ENCODE measurements at regions not wholly inside any gene's neighbourhood (a gene's known extent, or its start where the extent isn't known, plus 50 kb on each side); places are given as distances from the start of the nearest gene placed in this dataset.

- no peak for DNase-seq (ENCODE audit: low spot score)
Measured at GRCh38 chr14:89629383-89629782, 212.3 kb upstream of the FOXN3 start.

DNA sequence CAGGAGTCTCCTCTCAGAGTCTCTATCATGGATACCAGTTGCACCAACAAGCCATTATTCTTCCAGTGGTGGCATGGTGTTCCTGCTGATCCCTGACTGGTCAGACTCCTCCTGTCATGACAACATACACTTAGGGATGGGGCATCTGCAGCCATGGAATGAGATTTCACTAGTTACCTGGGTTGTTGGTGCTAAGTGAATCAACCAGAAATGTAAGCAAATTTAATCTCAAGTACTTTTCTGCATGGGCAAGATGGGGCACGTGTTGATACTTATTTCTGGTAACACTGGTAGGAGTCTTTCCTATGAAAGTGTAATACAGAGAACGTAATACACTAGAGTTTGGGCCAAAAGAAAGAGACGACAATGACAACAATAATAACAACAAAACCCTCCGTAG, 211.5 kb upstream of the FOXN3 start:
- DNase-seq (ENCODE audit: low spot score) = no peak

DNA sequence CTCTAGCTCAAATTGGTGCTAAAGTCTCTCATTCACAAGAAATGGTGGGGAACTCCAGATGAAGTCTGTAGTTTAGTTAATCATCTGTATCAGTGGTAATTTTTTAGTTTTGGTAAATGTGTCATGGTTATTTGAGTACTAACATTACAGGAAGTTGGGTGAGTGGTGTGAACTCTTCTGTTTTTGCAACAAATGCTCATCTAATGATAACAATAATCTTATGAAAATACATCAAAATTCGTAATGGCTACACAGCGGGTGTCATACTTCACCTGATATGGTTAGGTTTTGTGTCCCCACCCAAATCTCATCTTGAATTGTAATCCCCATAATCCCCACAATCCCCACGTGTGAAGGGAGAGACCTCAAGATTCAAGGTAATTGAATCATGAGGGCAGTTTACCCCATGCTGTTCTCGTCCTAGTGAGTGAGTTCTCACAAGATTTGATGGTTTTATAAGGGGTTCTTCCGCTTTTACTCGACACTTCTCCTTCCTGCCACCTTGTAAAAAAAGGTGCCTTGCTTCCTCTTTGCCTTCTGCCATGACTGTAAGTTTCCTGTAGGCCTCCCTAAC, 209.3 kb upstream of the FOXN3 start:
- DNase-seq (ENCODE audit: low spot score) = no peak

- DNase-seq (ENCODE audit: low spot score) = no peak
Measured at GRCh38 chr14:89625731-89626232, 208.7 kb upstream of the FOXN3 start.

DNA sequence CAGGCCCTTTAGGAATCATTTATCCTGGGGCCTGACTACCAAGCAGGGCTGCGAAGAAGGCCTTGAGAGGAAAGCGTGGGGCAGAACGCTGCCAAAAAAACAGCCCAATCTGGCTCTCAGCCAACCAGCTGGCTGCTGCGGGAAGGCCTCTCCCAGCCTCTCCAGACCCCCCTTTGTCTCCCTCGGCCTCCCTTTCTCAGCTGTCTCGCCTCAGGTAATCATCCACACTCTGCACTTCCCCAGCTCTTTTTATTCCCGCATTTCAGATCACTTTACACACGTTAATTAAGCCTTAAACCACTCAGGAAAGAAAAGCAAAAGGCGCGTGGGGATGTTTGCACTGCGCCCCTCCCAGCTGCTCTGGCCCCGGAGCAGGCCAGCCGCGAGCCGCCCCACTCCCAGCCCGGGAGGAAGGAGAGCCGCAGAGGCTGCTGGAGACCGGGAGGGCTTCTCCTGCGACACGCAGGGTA, 208.2 kb upstream of the FOXN3 start:
- peak; percentile 32 for DNase-seq (ENCODE audit: low spot score)

DNA sequence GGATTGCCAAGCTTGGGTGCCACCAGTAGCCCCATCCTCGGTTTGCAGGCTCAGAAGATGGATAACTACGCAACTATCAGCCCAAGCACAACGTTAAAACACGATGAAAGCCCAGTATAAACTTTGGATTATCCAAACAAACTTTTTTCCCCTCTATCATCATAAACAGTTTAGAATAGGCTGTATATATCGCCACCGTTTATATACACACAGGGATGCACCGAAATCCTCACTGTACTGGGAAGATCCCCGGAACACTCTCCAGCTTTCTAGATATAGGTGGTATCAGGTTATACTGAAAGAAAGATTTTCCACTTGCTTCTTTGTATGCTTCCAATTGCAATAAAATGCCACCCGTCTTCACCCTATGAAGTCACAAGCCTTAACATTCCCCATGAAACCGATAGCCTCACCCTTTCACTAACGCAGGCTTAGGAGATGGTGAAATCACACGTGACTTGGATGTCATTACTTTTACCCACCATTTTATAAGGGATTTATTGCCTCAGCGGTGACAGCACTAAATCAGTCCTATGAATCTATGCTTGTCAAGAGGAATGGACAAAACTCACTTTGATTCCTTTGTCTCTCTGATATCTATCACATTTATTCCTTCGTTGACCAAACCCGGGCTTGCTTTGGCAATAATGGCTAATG, 207.6 kb upstream of the FOXN3 start:
- no peak for DNase-seq (ENCODE audit: low spot score)

GRCh38 chr14:89621791-89622638, 205.0 kb upstream of the FOXN3 start:
- no peak for DNase-seq (ENCODE audit: low spot score)

GRCh38 chr14:89621009-89621421, 204.0 kb upstream of the FOXN3 start:
- DNase-seq (ENCODE audit: low spot score) = no peak

DNA sequence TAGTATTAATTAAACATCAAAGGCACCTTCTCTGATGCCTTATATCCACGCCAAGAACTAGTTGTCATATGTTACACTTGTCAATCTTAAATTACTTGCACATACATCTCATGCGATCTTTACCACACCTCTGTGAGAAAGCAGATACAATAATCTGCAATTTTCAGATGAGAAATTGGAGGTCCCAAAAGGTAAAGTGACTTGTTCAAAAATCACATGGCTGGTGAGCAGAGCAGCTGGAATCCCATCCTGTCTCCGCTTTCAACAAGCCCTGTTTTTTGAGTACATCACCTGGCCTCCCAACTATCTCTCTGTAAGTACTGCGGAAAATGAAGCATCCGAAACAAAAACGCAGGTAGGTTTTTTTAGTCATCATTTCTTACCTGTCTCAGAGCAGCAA, 203.4 kb upstream of the FOXN3 start:
- DNase-seq (ENCODE audit: low spot score) = no peak

GRCh38 chr14:89619596-89619995, 202.6 kb upstream of the FOXN3 start:
- no peak for DNase-seq (ENCODE audit: low spot score)

GRCh38 chr14:89618811-89619551, 201.9 kb upstream of the FOXN3 start:
- peak; percentile 58 for DNase-seq (ENCODE audit: low spot score)

- no peak for DNase-seq (ENCODE audit: low spot score)
Measured at GRCh38 chr14:89618330-89618708, 201.3 kb upstream of the FOXN3 start.

DNA sequence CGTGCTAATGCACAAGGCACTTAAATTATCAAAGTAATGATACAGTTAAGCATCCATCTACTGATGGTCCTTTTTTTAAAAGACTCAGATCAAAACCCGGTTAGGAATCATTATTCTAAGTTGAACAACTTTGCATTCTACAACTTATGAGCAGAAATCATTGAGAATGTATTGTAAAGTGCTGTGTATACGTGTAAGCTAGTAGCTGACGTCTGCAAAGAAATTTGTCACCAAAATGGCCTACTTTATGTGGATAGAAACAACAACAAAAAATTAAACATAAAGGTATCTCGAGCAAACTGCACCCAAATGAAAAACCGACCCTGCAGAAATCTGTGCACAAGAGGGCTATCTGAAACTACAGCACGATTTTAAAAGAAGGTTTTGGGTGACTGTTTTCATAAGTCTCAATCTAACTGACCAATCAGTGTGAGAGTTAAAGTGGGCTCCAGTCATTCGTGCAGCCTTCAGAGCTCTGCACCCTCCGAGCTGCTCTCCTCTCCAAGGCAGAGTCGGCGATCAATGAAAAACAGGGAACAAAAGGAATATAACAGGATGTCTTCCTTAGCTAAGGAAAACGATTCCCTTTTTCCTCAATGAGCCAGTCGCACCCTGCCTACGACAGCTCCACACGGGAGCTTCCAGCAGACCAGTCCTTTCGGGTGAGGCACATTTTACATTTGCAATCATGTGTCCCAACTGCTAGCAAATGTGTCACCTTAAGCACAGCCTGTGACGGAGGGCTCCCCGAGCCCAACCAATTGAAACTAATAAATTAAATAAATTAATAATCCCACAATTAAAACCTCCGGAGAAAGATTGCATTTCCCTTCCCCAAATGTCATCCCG, 200.7 kb upstream of the FOXN3 start:
- DNase-seq (ENCODE audit: low spot score) = peak; percentile 39

- DNase-seq (ENCODE audit: low spot score) = no peak
Measured at GRCh38 chr14:89616852-89617341, 199.9 kb upstream of the FOXN3 start.

DNA sequence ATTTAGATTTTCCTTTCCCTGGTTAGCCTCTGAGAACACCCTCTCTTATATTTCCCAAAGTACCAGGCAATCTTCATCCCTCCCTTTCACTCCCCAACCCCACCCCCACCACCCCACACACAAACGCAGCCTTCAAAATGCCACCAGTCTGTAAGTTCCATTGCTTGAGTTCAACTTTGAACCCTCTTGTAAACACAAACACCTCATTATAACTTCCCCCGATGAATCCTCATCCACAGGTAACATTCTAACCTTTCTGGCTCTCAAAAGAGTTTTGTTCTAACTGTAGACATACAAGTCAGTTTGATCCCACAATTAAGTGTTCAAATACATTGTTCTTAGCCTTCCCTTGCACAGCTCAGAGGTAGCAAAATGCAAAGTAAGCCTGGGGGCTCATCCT, 199.4 kb upstream of the FOXN3 start:
- no peak for DNase-seq (ENCODE audit: low spot score)

DNA sequence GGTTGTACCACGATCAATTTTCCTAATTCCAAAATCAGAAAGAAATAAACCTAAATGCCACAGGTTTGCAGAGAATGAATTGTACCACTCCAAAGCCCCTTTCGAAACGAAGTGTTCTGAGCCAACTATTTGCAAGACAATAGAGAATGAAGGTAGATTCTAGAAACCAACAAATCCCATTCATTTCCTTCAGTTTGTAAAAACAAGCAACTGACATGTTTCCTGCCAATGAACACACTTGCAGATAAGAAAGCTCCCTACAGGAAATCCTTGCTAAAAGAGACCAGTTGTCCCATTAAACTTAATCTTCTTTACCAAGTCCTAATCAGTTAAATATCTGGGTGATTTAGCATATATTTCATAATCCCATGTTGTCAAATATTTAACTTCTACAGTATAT, 198.4 kb upstream of the FOXN3 start:
- DNase-seq (ENCODE audit: low spot score) = no peak

DNA sequence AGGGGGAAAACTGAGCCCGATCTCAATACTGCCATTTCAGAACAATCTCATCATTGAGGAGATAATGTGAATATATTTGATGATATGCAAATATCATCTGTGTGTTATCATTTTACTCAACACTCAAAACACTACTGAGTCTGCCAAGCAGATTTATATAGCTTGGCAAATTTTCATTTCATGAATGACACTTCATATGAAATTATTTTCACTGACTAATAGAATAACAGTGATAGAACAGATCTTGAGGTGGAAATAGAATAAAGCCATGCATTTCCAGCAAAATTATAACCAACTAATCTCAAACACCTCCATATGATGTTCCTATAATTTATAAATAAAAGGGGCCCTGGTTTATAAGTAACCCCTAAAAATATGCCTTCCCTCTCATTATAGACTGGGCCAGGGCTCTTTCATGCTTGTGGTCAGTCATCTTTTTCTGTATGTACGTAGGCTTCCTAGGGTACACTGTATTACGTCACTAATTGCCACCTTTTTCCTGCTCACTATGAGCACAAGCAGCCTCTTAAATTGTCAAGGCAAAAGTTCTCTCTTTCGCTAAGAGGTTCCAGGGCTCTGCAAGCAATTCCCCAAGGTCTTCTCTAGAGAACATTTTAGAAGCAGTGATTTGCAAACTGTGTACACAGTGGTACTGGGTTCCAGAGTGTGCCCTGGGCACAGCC, 197.1 kb upstream of the FOXN3 start:
- DNase-seq (ENCODE audit: low spot score) = no peak

DNA sequence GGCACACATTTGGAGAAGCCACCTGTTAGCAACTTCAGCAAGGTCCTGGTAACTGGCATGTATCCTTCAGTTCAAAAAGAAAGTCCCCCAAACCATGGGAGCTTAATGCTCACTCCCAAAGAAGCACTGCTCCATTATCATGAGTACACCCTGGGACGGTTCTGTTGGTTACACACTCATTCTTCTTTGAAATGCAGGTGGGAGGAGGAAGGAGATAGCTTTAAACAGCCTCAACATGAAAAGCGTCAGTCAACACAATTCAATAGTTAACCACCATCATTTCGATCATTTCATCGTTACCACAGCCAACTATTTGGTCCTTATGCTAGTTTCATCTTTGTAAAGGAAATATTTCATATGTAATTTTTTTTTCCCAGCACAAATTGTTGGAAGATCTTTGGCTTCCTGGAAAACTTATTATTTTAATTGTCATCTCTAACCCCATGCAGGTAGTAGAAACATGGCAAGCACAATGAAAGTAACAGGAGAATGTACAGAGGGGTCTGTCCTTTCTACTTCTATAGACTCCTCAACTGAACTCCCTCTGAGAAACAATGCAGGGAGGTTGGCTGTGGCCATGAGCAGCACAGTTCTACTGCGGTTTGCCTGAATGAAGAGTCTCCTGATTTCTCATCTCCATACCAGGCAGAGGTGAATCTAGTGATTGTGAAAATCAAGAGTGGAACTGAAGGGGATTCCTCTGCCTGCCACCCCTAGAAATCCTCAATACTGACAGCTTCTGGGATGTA, 196.4 kb upstream of the FOXN3 start:
- DNase-seq (ENCODE audit: low spot score) = no peak

GRCh38 chr14:89609500-89610100, 192.6 kb upstream of the FOXN3 start:
- no peak for DNase-seq (ENCODE audit: low spot score)

All from putamen (tissue), 1 donor.